ENCODE measurements at regions not wholly inside any gene's neighbourhood (a gene's known extent, or its start where the extent isn't known, plus 50 kb on each side); places are given as distances from the start of the nearest gene placed in this dataset.

DNA sequence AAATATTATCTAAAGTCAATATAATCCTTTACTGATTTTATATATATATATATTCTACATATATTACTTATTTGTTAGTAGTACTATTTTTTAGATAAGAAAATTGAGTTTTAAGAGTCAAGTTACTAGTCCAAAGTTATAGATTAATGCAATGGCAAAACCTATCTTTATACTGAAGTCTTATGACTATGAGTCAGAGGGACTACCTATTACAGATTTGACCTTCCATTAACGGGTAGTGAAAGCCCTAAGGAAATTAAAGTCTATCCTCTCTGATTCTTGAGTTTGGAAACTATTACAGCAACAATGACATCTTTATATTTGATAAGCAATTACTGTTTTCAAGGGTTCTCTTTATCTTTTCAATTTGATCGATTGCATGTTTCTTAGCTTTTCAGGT is 315.8 kb downstream of the CASP12 start:
- DNase-seq: no peak

DNA sequence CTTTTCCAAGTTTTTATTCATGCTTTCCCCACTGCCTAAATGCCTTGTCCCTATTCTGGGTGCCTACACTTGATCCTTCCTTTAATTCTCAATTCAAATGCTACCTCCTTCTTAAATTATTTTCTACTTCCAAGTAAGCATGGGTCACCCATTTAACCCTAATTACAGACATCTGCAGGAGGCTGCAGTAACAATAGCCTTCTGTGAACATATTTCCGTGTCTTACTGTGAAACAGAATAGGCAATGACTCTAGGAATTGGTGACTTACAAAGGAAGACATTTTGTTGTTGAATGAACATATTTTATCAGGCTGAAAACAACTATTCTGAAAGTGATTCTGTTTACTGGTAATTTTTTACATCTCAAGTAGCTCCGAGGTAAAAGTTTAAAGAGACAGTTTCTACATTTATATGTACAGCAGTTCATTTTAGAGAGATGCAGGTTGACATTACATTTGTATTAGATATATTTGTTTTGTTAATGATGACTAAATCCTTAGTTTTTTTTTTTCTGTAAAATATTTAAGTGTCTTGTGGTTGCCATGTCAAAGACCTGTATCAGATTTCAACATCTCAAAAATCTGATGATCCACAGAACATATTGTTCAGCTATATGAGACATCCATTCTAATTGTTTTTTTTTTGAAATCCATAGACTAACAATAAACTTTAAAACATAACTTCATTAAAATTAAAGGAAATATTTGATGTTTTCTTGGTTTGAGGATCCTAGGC is 316.8 kb downstream of the CASP12 start:
- no peak for DNase-seq

DNA sequence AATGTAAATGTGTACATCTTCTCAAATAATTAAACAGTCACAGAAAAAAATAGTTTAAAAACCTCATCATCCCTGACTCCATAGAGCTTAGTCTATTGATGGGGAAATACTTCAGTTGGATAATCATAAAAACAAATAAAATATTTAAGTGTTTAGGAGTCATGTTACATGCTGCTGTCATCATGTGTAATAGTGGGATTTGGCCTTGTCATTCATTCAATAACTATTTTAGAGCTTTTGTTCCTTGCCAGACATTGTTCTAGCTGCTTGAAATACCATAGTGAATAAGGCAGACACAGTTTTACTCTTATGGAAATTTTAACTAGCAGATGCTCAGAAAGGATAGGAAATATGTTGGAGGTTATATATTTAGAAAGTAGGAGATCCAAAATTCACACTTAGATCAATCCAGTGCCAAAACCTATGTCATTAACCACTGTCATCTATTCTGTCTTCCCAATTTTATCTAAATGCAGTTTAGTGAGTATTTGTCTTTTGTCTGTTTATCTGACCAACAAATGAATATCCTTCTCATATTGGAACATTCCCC is 324.7 kb downstream of the CASP12 start:
- no peak for DNase-seq

DNA sequence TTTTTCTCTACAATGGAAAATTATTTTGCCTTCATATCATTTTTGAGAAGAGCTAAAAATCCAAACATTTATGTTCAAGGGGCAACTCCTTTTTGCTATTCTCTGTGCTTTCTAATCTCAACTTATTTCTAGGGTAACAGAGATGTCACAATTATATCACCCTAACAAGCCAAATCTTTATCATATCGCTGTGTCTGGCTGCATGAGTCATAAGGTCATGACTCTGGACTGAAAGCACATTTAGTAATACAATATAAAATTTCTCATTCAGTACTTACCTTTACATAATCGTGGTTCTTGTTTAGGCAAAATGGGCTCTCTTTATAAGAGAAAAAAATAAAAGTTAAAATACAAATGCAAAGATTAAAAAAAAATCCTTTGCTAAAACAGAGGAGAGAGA is 326.0 kb downstream of the CASP12 start:
- no peak for DNase-seq

DNA sequence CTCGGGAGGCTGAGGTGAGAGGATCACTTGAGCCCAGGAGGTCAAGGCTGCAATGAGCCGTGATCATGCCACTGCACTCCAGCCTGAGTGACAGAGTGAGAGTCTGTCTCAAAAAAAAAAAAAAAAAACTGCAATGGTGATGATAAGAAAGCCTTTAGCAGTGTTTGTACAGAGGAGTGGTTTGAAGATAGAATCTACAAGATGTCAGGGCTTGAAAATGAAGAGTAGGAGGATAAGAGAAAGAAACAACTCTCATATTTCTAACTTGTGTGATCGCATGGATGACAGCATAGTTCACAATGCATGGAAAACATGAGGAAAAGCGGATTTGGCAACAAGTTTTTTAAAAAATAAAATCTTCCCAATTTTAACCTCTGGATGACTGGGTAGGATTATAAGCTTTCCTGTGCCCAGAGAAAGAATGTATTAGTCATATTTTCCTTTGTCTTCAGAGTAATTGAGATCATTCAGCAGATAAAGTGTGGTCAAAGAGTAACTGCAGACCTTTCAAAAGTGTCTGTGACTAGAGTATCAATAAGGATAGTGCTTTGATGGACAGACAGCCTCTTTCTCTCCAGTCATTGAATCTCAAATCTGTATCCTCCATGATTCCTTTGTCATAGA is 328.1 kb downstream of the CASP12 start:
- no peak for DNase-seq

DNA sequence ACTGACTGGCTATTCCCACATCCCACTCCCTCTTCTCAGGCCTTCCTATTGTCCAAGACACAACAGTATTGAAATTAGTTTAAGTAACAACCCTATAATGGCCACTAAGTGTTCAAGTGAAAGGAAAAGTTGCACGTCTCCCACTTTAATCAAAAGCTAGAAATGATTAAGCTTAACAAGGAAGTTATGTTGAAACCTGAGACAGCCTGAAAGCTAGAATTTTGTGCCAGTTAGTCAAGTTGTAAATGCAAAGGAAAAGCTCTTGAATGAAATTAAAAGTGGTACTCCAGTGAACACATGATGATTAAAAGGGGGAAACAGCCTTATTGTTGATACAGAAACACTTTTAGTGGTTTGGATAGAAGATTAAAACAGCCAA is 332.7 kb downstream of the CASP12 start:
- DNase-seq: no peak

DNA sequence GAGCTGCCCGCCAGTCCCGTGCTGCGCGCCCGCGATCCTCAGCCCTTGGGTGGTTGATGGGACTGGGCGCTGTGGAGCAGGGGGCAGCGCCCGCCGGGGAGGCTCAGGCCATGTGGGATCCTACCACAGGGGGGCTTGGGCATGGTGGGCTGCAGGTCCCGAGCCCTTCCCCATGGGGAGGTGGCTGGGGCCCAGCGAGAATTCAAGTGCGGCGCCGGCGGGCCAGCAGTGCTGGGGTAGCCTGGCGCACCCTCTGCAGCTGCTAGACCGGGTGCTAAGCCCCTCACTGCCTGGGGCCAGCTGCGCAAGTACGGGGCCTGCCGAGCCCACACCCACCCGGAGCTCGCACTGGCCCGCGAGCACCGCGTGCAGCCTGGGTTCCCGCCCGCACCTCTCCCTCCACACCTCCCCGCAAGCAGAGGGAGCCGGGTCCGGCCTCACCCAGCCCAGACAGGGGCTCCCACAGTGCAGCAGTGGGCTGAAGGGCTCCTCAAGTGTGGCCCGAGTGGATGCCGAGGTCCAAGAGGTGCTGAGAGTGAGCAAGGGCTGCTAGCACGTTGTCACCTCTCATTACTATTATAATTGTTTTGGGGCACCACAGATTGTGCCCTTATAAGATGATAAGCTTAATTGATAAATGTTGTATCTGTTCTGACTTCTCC is 333.2 kb downstream of the CASP12 start:
- no peak for DNase-seq

DNA sequence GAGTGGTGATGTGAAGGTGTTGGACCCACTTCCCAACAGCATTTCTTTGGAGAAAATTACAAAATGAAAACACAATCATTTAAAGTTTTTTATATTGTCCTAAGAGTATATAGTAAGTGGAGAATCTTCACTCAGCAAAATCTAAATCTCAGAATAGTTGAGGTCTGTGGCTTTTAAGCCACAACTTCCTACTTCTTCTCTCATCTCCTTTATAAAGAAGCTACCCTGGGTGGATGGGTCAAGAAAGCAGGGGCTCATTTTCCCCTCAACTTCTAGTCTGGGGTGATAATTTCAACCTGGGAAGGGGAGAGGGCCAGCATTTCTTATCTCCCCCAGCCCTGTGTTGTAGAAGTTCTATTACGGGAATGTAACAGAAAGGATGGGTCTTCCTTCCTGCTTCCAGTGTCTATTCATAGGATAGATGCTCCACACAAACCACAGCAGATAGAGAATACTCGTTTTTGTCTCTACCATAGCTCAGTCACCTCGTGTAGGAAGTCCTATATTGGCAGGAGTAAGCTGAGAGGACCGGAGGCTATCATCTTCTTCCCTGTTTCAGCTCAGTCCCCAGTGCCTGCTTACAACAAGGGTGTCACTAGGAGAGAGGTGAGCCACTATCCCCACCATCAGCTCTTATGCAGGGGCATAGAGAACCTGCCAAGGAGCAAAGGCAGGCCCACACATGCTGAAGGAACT is 341.5 kb downstream of the CASP12 start:
- no peak for DNase-seq

DNA sequence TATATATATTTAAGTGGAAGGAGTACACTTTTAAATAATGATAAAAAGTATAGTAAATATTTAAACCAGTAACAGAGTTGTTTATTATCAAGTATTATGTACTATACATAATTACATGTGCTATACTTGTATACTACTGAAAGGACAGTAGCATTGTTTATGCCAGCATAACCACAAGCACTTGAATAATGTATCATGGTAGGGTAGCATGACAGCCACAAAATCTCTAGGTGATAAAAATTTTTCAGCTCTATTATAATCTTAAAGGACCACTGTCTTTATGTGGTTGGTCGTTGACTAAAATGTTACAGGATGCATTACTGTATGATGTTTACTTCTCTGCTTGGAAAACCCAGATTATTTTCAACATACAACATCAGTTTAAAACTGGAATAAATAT is 349.2 kb downstream of the CASP12 start:
- DNase-seq: no peak

DNA sequence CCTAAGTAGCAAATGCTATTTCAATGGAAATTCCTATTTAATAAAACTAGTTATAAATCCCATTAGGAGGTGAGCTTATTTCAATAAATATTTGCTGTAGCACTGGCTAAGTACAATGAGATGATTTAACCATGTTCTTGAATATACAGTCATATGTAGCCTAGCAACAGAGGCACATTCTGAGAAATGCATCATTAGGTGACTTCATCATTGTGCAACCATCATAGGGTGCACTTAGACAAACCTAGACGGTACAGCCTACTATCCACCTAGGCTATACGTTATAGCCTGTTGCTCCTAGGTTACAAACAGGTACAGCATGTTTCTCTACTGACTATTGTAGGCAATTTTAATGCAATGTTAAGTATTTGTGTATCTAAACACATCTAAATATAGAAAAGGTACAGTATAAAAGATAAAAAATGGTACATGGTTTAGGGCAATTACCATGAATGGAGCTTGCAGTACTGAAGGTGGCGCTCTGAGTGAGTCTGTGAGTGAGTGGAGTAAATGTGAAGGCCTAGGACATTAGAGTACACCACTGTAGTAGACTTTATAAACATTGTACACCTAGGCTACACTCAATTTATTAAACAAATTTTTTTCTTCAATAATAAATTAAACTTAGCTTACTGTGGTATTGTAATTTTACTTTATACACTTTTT is 350.1 kb downstream of the CASP12 start:
- peak; percentile 24 for DNase-seq

DNA sequence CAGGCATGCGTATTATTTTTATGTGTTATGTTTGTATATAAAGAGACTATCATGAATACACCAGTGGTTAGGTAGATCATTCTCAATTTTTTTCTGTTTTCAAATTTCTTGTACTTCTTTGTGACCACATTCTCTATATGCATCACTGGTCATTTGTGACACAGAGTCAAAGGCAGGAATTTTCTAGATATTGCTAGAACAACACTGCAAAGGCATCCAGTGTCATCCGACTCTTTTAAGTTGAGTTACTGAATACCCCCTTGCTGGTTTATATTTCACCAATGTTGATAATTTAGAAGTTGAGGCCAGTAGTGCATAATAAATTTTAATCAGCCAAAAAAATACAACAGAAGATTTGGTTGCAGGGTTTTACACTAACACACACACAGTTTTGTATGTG is 351.8 kb downstream of the CASP12 start:
- DNase-seq: no peak

DNA sequence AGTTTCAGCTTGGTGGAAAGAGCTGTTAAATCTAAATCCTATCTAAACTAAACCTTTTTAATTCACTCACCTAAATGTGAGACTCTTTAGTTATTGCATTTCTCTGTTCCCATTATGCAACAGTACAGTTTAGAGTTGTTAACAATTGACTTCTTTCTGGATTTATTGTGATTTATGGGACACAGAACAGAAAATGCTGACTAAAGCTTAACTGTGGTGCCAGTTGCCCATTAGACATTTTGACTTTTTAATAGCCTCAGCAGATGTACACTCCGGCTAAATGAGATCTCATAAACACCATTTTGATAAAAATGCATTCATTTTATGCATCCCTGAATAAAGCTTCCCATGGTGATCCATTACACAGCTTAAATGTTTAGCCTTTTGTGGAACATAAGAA is 356.6 kb downstream of the CASP12 start:
- DNase-seq: no peak

DNA sequence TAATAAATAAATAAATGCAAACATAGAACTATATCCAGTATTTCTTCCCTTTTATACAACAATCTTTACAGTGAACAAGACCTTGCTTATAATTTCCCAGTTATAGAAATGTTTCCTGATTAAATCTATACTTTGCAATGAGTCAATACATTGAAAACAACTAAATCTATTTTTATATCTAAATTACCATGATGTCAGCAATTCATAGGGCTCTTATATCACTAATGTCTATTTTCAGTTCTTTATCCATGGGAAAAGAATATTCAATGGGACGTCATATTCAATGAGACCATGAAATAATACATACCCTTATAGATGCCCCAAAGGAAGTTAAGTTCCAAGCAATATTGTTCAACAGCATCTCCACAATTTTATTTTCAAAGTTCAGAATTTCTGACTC is 359.9 kb downstream of the CASP12 start:
- DNase-seq: no peak

DNA sequence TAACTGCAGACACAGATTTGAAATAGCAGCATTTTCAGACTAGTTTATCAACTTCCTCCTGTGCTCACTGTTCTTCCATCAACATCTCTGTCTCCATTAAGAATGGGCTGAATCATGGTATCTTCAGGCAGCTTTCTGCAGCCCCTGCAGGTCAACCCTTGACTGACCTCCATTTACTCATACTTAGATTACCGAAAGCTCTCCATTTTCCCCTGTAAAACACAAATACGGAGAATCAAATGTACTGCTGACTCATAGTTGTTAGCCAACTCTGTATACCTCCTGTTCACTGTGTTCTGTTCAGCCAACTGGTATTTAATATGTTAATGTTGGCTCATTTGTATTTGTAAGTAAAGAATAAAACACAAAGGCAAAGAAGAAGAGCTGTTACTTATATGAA is 364.0 kb downstream of the CASP12 start:
- no peak for DNase-seq

DNA sequence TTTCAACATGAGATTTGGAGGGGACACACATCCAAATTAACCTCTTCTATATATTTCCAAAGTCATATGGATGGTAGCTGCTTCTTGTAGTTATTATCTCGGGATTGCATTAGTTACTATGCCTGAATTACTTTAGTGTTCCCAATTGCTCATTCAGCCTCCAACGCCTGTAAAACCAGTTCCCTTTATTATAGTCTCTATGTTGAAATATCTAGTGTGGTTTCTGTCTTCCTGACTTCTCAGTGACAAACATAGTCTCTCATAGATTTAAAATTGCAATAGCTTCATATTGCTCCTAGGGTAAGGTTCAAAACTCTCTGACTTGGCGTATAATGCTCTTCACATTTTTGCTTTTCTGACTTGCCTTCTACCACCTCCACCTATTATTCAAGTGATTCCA is 366.4 kb downstream of the CASP12 start:
- no peak for DNase-seq

DNA sequence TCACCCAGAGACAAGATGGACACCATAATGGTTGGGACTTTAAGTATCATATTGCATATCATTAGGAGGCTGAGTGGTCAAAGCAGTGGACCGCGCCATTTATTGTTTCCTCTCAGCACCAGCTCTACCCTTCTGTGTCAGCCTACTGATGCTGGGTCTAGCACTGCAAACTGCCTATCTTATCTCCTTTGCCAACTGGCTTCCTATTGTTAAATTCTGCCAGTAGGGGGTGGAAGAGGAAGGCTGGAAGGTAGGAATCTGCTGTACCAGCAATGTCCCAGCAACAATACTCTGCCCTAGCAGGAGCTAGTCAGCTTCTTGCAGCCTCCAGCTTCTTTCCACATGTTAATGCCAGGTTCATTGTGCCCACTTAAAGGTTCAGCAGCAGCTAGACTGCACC is 367.1 kb upstream of the PDGFD start:
- DNase-seq: no peak

DNA sequence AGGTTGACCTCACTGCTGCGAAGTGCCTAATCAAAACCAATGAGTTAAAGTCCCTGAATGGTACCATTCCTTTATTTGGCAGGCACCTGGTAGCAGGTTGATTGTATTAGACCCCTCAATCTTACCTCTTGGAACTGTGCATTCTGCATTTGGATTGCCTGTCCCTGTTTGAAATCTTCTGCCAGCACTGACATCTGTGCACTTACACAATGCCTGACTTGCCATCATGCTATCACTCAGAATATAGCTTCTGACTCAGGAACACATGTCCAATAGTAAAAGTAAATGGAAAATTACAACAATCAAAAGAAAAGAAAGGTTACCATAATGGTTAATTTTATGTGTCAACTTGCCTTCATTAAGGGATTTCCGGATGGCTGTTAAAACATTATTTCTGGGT is 366.0 kb upstream of the PDGFD start:
- no peak for DNase-seq

DNA sequence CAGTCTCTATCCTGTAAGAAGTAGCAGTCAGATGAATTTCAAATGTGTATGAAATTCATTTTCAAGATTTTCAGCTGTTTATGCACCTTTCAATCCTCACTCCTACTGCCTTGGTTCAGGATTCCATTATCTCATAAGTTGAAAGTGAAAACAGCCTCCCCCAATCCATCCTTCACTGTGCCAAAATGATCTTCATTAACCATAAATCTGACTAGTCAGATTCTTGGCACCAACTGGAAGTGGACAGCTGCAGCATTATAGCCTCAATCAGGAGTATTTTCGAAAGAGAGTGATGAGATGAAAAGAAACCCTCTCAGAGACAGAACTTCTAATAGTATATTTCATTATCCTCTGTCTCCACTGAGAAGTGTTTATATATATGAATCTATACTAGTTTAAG is 365.3 kb upstream of the PDGFD start:
- DNase-seq: no peak

DNA sequence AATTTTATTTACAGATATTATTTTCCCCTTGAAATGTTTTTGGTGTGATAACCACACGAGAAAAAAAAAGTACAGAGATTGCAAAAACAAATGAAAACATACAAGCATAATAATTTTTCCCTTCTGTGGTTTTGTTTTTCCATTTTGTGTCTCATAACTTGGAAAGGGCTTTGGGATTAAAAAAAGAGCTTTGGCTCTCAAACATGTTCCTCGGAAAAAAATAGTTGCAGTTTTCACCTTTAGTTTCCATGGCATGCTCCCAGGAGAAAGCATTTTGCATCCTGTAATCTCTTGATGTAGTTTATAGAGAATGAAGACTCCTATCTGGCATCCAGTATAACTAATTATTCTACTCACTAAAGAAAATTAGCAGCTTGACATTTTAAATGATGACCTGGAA is 362.1 kb upstream of the PDGFD start:
- DNase-seq: no peak

DNA sequence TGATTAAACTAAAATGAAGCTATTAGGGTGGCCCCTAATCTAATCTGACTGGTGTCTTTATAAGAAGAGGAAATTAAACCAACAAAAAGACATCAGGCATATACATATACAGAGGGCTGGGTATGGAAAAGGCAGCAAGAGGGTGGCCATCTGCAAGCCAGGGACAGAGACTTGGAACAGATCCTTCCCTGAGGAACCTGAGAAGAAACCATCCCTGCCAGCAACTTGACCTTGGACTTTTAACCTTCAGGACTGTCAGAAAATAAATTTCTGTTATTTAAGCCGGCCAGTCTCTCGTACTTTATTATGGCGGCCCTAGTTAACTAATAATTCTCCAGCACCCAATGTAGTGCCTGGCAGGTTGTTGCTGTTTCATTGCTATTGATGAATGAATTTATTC is 361.5 kb upstream of the PDGFD start:
- DNase-seq: no peak

DNA sequence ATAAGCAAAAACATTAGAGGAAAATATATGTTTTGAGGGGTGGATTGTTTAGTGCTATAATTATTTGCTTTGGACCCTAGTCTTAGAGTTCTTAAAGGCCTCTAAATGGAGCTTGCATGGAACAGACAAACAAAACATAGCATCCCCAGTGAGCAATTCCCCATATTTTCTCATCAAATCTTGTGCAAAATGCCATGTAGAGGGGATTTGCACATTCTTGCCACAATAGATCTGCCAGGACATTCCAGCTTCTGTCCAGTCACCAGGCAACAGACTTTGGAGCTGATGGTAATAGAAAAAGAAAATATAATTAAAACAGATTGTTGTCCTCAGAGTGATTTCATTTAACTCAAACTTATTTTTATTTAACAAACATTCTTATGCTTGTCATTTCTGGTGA is 360.3 kb upstream of the PDGFD start:
- DNase-seq: no peak

DNA sequence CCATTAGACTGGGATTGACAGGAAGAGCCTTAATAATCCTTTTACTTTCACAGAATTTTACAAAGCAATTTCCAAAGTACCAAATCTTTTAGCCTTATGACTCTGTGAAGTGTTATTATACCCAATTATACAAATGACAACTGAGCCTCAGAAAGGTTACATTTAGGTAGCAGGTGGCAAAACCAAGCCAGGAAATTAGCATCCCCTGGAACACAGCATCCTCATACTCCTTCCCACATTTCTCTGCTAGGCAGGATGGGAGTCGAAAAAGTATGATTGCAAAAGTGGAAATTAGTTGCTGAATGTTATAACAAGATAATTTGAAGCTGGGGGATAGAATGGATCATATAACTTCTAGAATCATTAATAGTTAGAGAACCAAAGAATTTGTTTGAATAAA is 359.7 kb upstream of the PDGFD start:
- no peak for DNase-seq

DNA sequence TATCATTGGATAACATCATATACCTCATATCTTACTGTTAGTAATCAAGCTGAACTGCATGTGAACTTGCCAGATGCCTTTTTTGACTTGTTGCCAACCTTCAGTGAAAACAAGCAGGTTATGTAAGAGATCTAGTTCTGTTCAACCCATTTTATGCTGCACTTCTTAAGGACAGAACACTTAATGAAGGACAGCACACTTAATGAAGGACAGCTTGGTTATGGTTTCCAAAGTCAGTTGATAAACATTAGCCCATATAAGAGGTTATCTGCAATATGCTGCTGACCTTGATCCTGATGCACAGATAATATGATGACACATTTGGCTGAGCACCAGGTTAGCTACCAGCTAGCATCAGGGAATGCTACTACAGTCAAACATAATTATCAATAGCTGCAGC is 358.7 kb upstream of the PDGFD start:
- DNase-seq: no peak

Data from DMS153 (cell line).